Nephron (organoid): ENCODE measurements at regions not wholly inside any gene's neighbourhood (a gene's known extent, or its start where the extent isn't known, plus 50 kb on each side); places are given as distances from the start of the nearest gene placed in this dataset.
"Not testable (repeated sequence)": the region's sequence is repeated elsewhere in the genome, so short reads cannot be mapped to it uniquely, and the experiment has no call there.

ENCODE experiments used
- H3K27ac Mint-ChIP-seq, 3 experiments: 2 replicates each; pipeline ENCODE4 v1.8.0; 2020; ENCODE audit warnings: mixed read lengths in 3 of 3, mild to moderate bottlenecking in 2 of 3, moderate library complexity in 1 of 3
- H3K27me3 Mint-ChIP-seq: 2 replicates; pipeline ENCODE4 v1.8.0; 2021; ENCODE audit warnings: low read depth, mild to moderate bottlenecking, moderate library complexity, mixed read lengths
- H3K36me3 Mint-ChIP-seq: 2 replicates; pipeline ENCODE4 v1.8.0; 2020; ENCODE audit warnings: low read depth, mixed read lengths
- H3K4me1 Mint-ChIP-seq: 2 replicates; pipeline ENCODE4 v1.8.0; 2020; ENCODE audit warnings: mixed read lengths
- H3K4me3 Mint-ChIP-seq, 3 experiments: 2 replicates each; pipeline ENCODE4 v1.8.0; 2020; ENCODE audit warnings: mild to moderate bottlenecking in 3 of 3, mixed read lengths in 3 of 3, moderate library complexity in 2 of 3
- H3K9me3 Mint-ChIP-seq: 2 replicates; pipeline ENCODE4 v1.8.0; 2020; ENCODE audit warnings: mixed read lengths
- CTCF ChIP-seq, 3 experiments: fragments of 200-600 bp; sonication (generic); IDR thresholded peaks; one replicate each; pipeline ENCODE4 v1.5.0; 2021; ENCODE audit warnings: antibody characterized with exemption in 3 of 3; ENCODE audit not compliant: unreplicated experiment in 3 of 3

DNA sequence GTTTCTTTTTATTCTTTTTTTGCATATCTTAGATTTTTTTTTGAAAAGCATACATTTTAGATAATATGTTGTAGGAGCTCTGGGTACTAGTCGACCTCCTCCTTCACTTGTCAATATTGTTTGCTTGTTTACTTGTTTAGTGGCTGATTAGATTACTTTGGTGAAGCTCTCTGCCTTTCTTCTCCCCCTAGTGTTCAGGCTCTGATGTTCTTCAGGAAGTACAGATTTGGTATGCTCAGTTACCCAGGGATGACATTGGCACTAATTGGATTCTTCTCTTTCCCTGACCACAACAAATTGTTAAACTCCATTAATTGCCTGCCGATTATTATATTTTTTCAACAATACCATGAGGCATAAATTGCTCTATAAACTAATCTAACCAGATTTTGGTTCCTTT lies 491.2 kb downstream of the SUCLG1 start:
- TF ChIP-seq CTCF (IDR thresholded peaks at IDR 0.05; ENCODE audit: unreplicated experiment in 3 of 3), result no peak
- Mint-ChIP-seq H3K36me3 (no peaks in the 10 kb centered on the region), H3K4me3 (no peak overlapping the region), H3K9me3 (no peaks in the 10 kb centered on the region), H3K4me1 (no peaks in the 10 kb centered on the region), H3K27ac (no peak overlapping the region), H3K27me3 (no peaks in the 10 kb centered on the region)

DNA sequence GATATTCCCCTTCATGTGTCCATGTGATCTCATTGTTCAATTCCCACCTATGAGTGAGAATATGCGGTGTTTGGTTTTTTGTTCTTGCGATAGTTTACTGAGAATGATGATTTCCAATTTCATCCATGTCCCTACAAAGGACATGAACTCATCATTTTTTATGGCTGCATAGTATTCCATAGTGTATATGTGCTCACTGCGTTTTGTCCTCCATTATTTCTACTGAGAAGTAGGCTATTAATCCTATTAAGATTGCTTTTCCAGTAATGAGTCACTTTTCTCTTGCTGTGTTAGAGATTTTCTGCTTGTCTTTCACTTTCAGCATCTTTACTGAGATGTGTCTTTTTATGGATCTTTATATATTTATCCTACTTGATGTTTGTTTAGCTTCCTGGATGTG lies 492.1 kb downstream of the SUCLG1 start:
- not testable (repeated sequence) for H3K4me1 Mint-ChIP-seq, H3K9me3 Mint-ChIP-seq, H3K4me3 Mint-ChIP-seq, H3K27me3 Mint-ChIP-seq, H3K36me3 Mint-ChIP-seq, H3K27ac Mint-ChIP-seq

DNA sequence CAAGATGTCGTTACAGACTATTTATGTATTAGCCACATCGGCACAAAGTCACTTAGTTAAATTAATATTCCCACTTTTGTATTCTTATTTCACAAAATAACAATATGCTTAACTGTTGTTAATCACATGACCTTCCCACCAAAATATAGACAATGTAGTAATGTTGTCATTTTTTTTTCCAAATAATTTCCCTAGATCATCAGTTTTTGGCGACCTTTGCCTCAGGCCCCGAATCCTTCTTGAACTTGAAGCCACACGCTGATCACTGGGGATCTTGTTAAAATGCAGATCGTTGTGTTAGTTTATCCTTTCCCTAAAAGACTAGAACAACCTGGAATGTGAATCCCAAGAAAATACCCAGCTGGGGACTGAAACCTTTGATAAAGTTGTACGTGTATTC lies 497.6 kb downstream of the SUCLG1 start:
- TF ChIP-seq CTCF (IDR thresholded peaks at IDR 0.05; ENCODE audit: unreplicated experiment in 3 of 3), result no peak
- Mint-ChIP-seq H3K36me3 (no peaks in the 10 kb centered on the region), H3K4me3 (no peak overlapping the region), H3K27me3 (no peaks in the 10 kb centered on the region), H3K9me3 (no peaks in the 10 kb centered on the region), H3K4me1 (no peaks in the 10 kb centered on the region), H3K27ac (no peak overlapping the region)

- no peak for TF ChIP-seq CTCF (IDR thresholded peaks at IDR 0.05; ENCODE audit: unreplicated experiment in 3 of 3)
- no peaks in the 10 kb centered on the region for H3K4me1 Mint-ChIP-seq
- H3K27me3 Mint-ChIP-seq, result no peaks in the 10 kb centered on the region
- H3K9me3 Mint-ChIP-seq, result no peaks in the 10 kb centered on the region
- no peaks in the 10 kb centered on the region for H3K36me3 Mint-ChIP-seq
- H3K4me3 Mint-ChIP-seq, result no peak overlapping the region
- no peak overlapping the region for H3K27ac Mint-ChIP-seq
Observed at GRCh38 chr2:83960371-83960770, 498.7 kb downstream of the SUCLG1 start.

DNA sequence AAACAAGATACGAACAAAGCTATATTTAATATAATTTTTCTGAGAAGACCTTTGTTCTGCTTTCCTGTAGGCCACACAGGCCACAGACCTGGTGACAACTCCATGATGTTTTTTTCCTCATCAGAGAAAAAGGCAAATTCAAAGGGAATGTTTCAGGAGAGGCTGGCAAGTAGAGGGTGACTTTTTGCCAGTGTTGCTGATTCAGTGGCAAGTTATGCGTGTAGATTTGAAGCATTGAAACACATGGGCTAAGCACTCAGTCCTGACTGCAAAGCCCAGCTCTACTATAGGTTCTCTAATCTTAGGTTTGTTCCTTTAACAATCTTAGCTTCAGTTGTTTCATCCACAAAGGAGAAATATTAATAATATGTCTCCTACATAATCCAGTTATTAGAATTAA lies 499.8 kb downstream of the SUCLG1 start:
- no peak for TF ChIP-seq CTCF (IDR thresholded peaks at IDR 0.05; ENCODE audit: unreplicated experiment in 3 of 3)
- Mint-ChIP-seq H3K4me3 (no peak overlapping the region), H3K27me3 (no peaks in the 10 kb centered on the region), H3K36me3 (no peaks in the 10 kb centered on the region), H3K9me3 (no peaks in the 10 kb centered on the region), H3K4me1 (no peaks in the 10 kb centered on the region), H3K27ac (no peak overlapping the region)

- no peaks in the 10 kb centered on the region for H3K27me3 Mint-ChIP-seq
- no peaks in the 10 kb centered on the region for H3K36me3 Mint-ChIP-seq
- no peaks in the 10 kb centered on the region for H3K9me3 Mint-ChIP-seq
- no peak for TF ChIP-seq CTCF (IDR thresholded peaks at IDR 0.05; ENCODE audit: unreplicated experiment in 3 of 3)
- no peak overlapping the region for H3K27ac Mint-ChIP-seq
- no peaks in the 10 kb centered on the region for H3K4me1 Mint-ChIP-seq
- no peak overlapping the region for H3K4me3 Mint-ChIP-seq
Observed at GRCh38 chr2:83956991-83957390, 502.1 kb downstream of the SUCLG1 start.

DNA sequence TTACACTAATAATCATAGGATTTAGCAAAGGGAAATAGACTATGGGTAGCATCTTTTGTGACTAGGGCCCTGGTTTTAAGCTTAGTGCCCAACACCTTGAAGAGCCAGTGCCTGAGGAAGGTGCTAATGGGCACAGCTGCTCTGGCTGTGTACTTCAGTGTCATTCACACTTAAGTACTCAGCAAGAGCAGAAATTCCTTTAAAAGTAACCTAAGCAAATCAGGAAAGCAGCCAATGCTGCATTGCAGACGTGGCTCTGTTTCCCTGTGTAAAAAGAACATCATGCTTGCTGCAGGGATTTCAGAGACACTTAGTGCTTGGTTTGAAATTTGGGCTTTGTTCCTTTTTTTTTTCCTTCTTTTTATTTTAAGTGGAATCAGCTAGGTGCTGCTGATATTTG lies 505.4 kb downstream of the SUCLG1 start:
- no peak for TF ChIP-seq CTCF (IDR thresholded peaks at IDR 0.05; ENCODE audit: unreplicated experiment in 3 of 3)
- Mint-ChIP-seq H3K27me3 (no peaks in the 10 kb centered on the region), H3K9me3 (no peaks in the 10 kb centered on the region), H3K27ac (no peak overlapping the region), H3K4me3 (no peak overlapping the region), H3K36me3 (no peaks in the 10 kb centered on the region), H3K4me1 (no peaks in the 10 kb centered on the region)
